ENCODE measurements at regions not wholly inside any gene's neighbourhood (a gene's known extent, or its start where the extent isn't known, plus 50 kb on each side); places are given as distances from the start of the nearest gene placed in this dataset.

DNA sequence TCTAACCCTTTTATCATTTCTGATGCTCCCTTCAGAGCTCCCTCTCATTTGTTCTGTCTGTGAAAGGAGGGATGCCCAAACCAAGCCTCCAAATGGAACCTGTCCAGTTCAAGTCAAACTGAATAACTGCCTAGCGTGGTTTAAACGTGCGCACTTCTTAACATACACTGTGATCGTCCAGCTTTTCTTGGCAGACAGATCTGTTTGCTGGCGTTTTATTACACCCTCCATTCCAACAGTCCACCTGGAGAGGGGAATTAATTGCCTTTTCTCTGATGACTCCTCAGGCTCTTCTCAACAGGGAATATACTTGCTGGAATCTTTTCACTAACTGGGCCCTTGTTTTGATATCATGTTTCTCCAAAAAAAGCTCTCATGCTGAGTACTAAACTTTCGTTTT is 379.2 kb upstream of the POU3F3 start (continued):
- TF ChIP-seq CHD7 (IDR thresholded peaks at IDR 0.05; ENCODE audit: insufficient replicate concordance, low read length) (no peak), ATF3 (IDR thresholded peaks at IDR 0.05; ENCODE audit: insufficient read depth, low read depth, low read length) (no peak), SIN3A (conservative IDR thresholded peaks at IDR 0.05 in 1 of 2, IDR thresholded peaks at IDR 0.05 in 1 of 2; ENCODE audit: low read depth in 1 of 2, low read length in 2 of 2) (no peak), ASH2L (IDR thresholded peaks at IDR 0.05; ENCODE audit: low read length) (no peak), PHF8 (conservative IDR thresholded peaks at IDR 0.05; ENCODE audit: low read depth, low read length) (no peak), TCF12 (IDR thresholded peaks at IDR 0.05; ENCODE audit: low read depth, low read length) (no peak), TBP (IDR thresholded peaks at IDR 0.05; ENCODE audit: low read depth, low read length) (no peak), CBX5 (IDR thresholded peaks at IDR 0.05; ENCODE audit: low read depth, low read length) (no peak), TAF1 (IDR thresholded peaks at IDR 0.05; ENCODE audit: low read depth, low read length) (no peak), BRCA1 (IDR thresholded peaks at IDR 0.05; ENCODE audit: low read depth, low read length) (no peak)

Data from H1 (cell line).